HG03457 (cell line): ENCODE measurements at regions not wholly inside any gene's neighbourhood (a gene's known extent, or its start where the extent isn't known, plus 50 kb on each side); places are given as distances from the start of the nearest gene placed in this dataset.
"Not testable (repeated sequence)": the region's sequence is repeated elsewhere in the genome, so short reads cannot be mapped to it uniquely, and the experiment has no call there.

Source experiments
- ATAC-seq: cut with Tn5 transposase; IDR thresholded peaks from one replicate; pipeline ENCODE4 v1.9.1; 2021; ENCODE audit warnings: moderate number of reproducible peaks; ENCODE audit not compliant: unreplicated experiment

- not testable (repeated sequence) for ATAC-seq
These were observed 200.3 kb upstream of the FKBP1C start for GRCh38 chr6:63010962-63011361.

- ATAC-seq, result no peak
These were observed 197.0 kb upstream of the FKBP1C start for GRCh38 chr6:63014290-63014689.

- ATAC-seq, result no peak
These were observed 188.6 kb upstream of the FKBP1C start for GRCh38 chr6:63022631-63023030.

- ATAC-seq, result no peak
These were observed 187.5 kb upstream of the FKBP1C start for GRCh38 chr6:63023726-63024125.

GRCh38 chr6:63049216-63049615 lies 162.1 kb upstream of the FKBP1C start:
- ATAC-seq, result no peak

GRCh38 chr6:63053206-63053605 lies 158.1 kb upstream of the FKBP1C start:
- not testable (repeated sequence) for ATAC-seq

- no peak for ATAC-seq
These were observed 152.7 kb upstream of the FKBP1C start for GRCh38 chr6:63058601-63059000.

GRCh38 chr6:63063631-63064271 lies 147.5 kb upstream of the FKBP1C start:
- ATAC-seq, result no peak

- peak; percentile 71 for ATAC-seq
These were observed 145.1 kb upstream of the FKBP1C start for GRCh38 chr6:63066055-63066704.

GRCh38 chr6:63094947-63095346 lies 116.3 kb upstream of the FKBP1C start:
- ATAC-seq, result no peak

GRCh38 chr6:63097222-63097621 lies 114.0 kb upstream of the FKBP1C start:
- peak; percentile 73 for ATAC-seq

GRCh38 chr6:63098789-63099188 lies 112.5 kb upstream of the FKBP1C start:
- no peak for ATAC-seq

GRCh38 chr6:63099772-63100459 lies 111.4 kb upstream of the FKBP1C start:
- ATAC-seq, result no peak

GRCh38 chr6:63114610-63115211 lies 96.6 kb upstream of the FKBP1C start:
- peak; percentile 95 for ATAC-seq

GRCh38 chr6:63121166-63121565 lies 90.1 kb upstream of the FKBP1C start:
- no peak for ATAC-seq

- no peak for ATAC-seq
These were observed 71.2 kb upstream of the FKBP1C start for GRCh38 chr6:63140114-63140513.

- no peak for ATAC-seq
These were observed 70.5 kb upstream of the FKBP1C start for GRCh38 chr6:63140692-63141318.

- ATAC-seq, result no peak
These were observed 61.5 kb upstream of the FKBP1C start for GRCh38 chr6:63149730-63150129.

- ATAC-seq, result no peak
These were observed 56.7 kb upstream of the FKBP1C start for GRCh38 chr6:63154535-63154934.
